ENCODE measurements at regions not wholly inside any gene's neighbourhood (a gene's known extent, or its start where the extent isn't known, plus 50 kb on each side); places are given as distances from the start of the nearest gene placed in this dataset.

DNA sequence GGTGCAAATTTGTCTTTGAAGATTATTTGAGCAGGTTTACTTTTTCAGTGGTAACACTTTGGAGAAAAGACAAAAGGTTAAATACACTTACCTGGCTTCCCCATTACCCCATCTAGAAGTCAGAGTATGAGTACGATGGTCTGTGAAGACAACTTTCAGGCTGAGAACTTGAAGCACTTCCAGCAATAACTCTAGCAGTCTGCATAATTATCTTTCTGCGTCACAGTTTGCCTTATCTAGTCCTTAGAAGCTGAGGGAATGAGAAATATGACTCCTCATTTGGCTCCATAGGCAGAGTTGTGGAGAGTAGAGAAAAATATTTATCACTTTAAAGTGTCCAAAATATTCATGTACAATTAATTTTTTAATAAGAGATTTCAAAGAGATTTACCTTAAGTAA is 323.4 kb upstream of the CAMK1G start:
- TF ChIP-seq BHLHE40 (IDR thresholded peaks at IDR 0.05; ENCODE audit: borderline replicate concordance), result no peak
- no peak for TF ChIP-seq ELF4 (IDR thresholded peaks at IDR 0.05)
- TF ChIP-seq, protein P1, sequence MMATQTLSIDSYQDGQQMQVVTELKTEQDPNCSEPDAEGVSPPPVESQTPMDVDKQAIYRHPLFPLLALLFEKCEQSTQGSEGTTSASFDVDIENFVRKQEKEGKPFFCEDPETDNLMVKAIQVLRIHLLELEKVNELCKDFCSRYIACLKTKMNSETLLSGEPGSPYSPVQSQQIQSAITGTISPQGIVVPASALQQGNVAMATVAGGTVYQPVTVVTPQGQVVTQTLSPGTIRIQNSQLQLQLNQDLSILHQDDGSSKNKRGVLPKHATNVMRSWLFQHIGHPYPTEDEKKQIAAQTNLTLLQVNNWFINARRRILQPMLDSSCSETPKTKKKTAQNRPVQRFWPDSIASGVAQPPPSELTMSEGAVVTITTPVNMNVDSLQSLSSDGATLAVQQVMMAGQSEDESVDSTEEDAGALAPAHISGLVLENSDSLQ (IDR thresholded peaks at IDR 0.05), result no peak
- TF ChIP-seq FOXK2 (IDR thresholded peaks at IDR 0.05), result no peak
- no peak for TF ChIP-seq HDGF (IDR thresholded peaks at IDR 0.05; ENCODE audit: borderline replicate concordance)
- no peak for TF ChIP-seq FOXA1 (IDR thresholded peaks at IDR 0.05)
- TF ChIP-seq ZNF384 (IDR thresholded peaks at IDR 0.05), result no peak
- TF ChIP-seq SP1 (IDR thresholded peaks at IDR 0.05), result no peak
- no peak for TF ChIP-seq L3MBTL2 (conservative IDR thresholded peaks at IDR 0.05)
- no peak for TF ChIP-seq SUZ12 (IDR thresholded peaks at IDR 0.05)
- TF ChIP-seq NFRKB (IDR thresholded peaks at IDR 0.05), result no peak
